IMR-90 (cell line): ENCODE measurements at regions not wholly inside any gene's neighbourhood (a gene's known extent, or its start where the extent isn't known, plus 50 kb on each side); places are given as distances from the start of the nearest gene placed in this dataset.

Experiments
- ATAC-seq: fragments of 200-7000 bp; cut with Tn5 transposase; 2 replicates; pipeline ENCODE4 v1.9.1; 2020; ENCODE audit warnings: low read depth, mild to moderate bottlenecking, moderate library complexity
- BruUV-seq: library from RNA; stranded (reverse); fragments of 400-500 nt; replicated peaks from 2 replicates; lab custom pipeline; 2021; lab: Mats Ljungman, UMichigan
- CTCF ChIA-PET: fragments of 300-600 bp; formaldehyde crosslinking; extraction: SDS; loops from one replicate; lab custom pipeline; 2021; ENCODE audit warnings: antibody characterized with exemption; lab: Yijun Ruan, JAX
- POLR2A ChIA-PET: fragments of 300-600 bp; sonication (Branson Sonifier 250); formaldehyde crosslinking; loops from one replicate; lab custom pipeline; 2022; ENCODE audit warnings: antibody characterized with exemption; ENCODE audit not compliant: unreplicated experiment; lab: Charles Lee
- DNase-seq: peaks from one replicate; pipeline ENCODE4 v3.0.0; 2013
- H2AFZ ChIP-seq: replicated peaks from 2 replicates; pipeline ENCODE3; 2013; ENCODE audit warnings: low read length, mild to moderate bottlenecking; ENCODE audit not compliant: poor library complexity
- H2AK5ac ChIP-seq: 2 replicates; pipeline ENCODE4 v1.6.1; 2013; ENCODE audit warnings: low read depth, low read length, inconsistent platforms
- H2AK9ac ChIP-seq: replicated peaks from 2 replicates; pipeline ENCODE3; 2013; ENCODE audit warnings: mild to moderate bottlenecking, low read depth, low read length, moderate library complexity; ENCODE audit not compliant: poor library complexity
- H2BK120ac ChIP-seq: 2 replicates; pipeline ENCODE4 v1.6.1; 2013; ENCODE audit warnings: low read depth, low read length, inconsistent platforms
- H2BK15ac ChIP-seq: 3 replicates; pipeline ENCODE4 v1.6.1; 2013; ENCODE audit warnings: low read depth, low read length, inconsistent platforms
- H2BK20ac ChIP-seq: 2 replicates; pipeline ENCODE4 v1.6.1; 2013; ENCODE audit warnings: low read depth, mild to moderate bottlenecking, inconsistent platforms, low read length, moderate library complexity
- H2BK5ac ChIP-seq: 2 replicates; pipeline ENCODE4 v1.6.1; 2013; ENCODE audit warnings: mild to moderate bottlenecking, low read depth, low read length, inconsistent platforms; ENCODE audit not compliant: poor library complexity, severe bottlenecking
- H3K14ac ChIP-seq: replicated peaks from 2 replicates; pipeline ENCODE4 v1.6.1; 2013; ENCODE audit warnings: low read depth, low read length, inconsistent platforms
- H3K18ac ChIP-seq: 2 replicates; pipeline ENCODE4 v1.6.1; 2013; ENCODE audit warnings: low read depth, low read length, control low read depth
- H3K23ac ChIP-seq: 2 replicates; pipeline ENCODE4 v1.6.1; 2013; ENCODE audit warnings: low read depth, low read length, inconsistent platforms
- H3K27ac ChIP-seq: 2 replicates; pipeline ENCODE4 v1.5.1; 2013; ENCODE audit warnings: mild to moderate bottlenecking, control low read depth, low read length; ENCODE audit not compliant: insufficient read depth
- H3K27me3 ChIP-seq: 2 replicates; pipeline ENCODE4 v1.6.1; 2013; ENCODE audit warnings: low read length; ENCODE audit not compliant: control insufficient read depth, insufficient read depth
- H3K36me3 ChIP-seq: 2 replicates; pipeline ENCODE4 v1.6.1; 2013; ENCODE audit warnings: low read length, mixed read lengths; ENCODE audit not compliant: control insufficient read depth, insufficient read depth
- H3K4ac ChIP-seq: 2 replicates; pipeline ENCODE4 v1.6.1; 2013; ENCODE audit warnings: low read depth, low read length, inconsistent platforms
- H3K4me1 ChIP-seq: 2 replicates; pipeline ENCODE4 v1.6.1; 2013; ENCODE audit warnings: low read length, mixed read lengths; ENCODE audit not compliant: control insufficient read depth, insufficient read depth
- H3K4me2 ChIP-seq: 2 replicates; pipeline ENCODE4 v1.6.1; 2013; ENCODE audit warnings: low read depth, mild to moderate bottlenecking, control low read depth, low read length, moderate library complexity
- H3K4me3 ChIP-seq: 2 replicates; pipeline ENCODE4 v1.5.1; 2013; ENCODE audit warnings: low read depth, mild to moderate bottlenecking, control low read depth, low read length, moderate library complexity; ENCODE audit not compliant: insufficient read depth
- H3K56ac ChIP-seq: 2 replicates; pipeline ENCODE4 v1.6.1; 2013; ENCODE audit warnings: low read length, inconsistent platforms; ENCODE audit not compliant: insufficient read depth; ENCODE audit errors: extremely low read depth
- H3K79me1 ChIP-seq, 2 experiments: 2 replicates each; pipeline ENCODE4 v1.6.1; 2013; ENCODE audit warnings: low read length in 2 of 2, inconsistent platforms in 1 of 2, low read depth in 1 of 2
- H3K9ac ChIP-seq: 2 replicates; pipeline ENCODE4 v1.6.1; 2013; ENCODE audit warnings: low read depth, low read length, control low read depth
- H3K9me1 ChIP-seq: 2 replicates; pipeline ENCODE4 v1.6.1; 2013; ENCODE audit warnings: low read length, inconsistent platforms; ENCODE audit not compliant: insufficient read depth
- H3K9me3 ChIP-seq: 2 replicates; pipeline ENCODE4 v1.6.1; 2013; ENCODE audit warnings: low read length; ENCODE audit not compliant: control insufficient read depth, insufficient read depth
- H4K20me1 ChIP-seq: 2 replicates; pipeline ENCODE4 v1.6.1; 2013; ENCODE audit warnings: low read length, inconsistent platforms; ENCODE audit not compliant: insufficient read depth
- H4K5ac ChIP-seq: 2 replicates; pipeline ENCODE4 v1.6.1; 2013; ENCODE audit warnings: mild to moderate bottlenecking, low read depth, low read length, control low read depth
- H4K8ac ChIP-seq, 2 experiments: 2 replicates each; pipeline ENCODE4 v1.6.1; 2013; ENCODE audit warnings: low read depth in 2 of 2, low read length in 2 of 2, control low read depth in 1 of 2, inconsistent platforms in 1 of 2
- H4K91ac ChIP-seq: 2 replicates; pipeline ENCODE4 v1.6.1; 2013; ENCODE audit warnings: low read depth, low read length, inconsistent platforms; ENCODE audit not compliant: insufficient read depth
- BHLHE40 ChIP-seq: fragments of 150-350 bp; IDR thresholded peaks from 2 replicates; pipeline ENCODE4 v1.6.1; 2016; ENCODE audit warnings: mild to moderate bottlenecking, low read depth, low read length
- CEBPB ChIP-seq: IDR thresholded peaks from 2 replicates; pipeline ENCODE4 v1.6.1; 2012; ENCODE audit warnings: low read depth, low read length, improper control_type of control experiment
- CHD1 ChIP-seq: IDR thresholded peaks from 2 replicates; pipeline ENCODE4 v1.6.1; 2012; ENCODE audit warnings: low read depth, low read length, improper control_type of control experiment
- FOS ChIP-seq: fragments of 150-350 bp; IDR thresholded peaks from 2 replicates; pipeline ENCODE4 v1.6.1; 2016; ENCODE audit warnings: low read depth, low read length
- MAFK ChIP-seq: IDR thresholded peaks from 2 replicates; pipeline ENCODE4 v1.6.1; 2012; ENCODE audit warnings: low read depth, low read length, improper control_type of control experiment
- MAZ ChIP-seq: IDR thresholded peaks from 2 replicates; pipeline ENCODE4 v1.6.1; 2012; ENCODE audit warnings: low read depth, mild to moderate bottlenecking, low read length, improper control_type of control experiment, moderate library complexity, borderline replicate concordance
- MXI1 ChIP-seq: IDR thresholded peaks from 2 replicates; pipeline ENCODE4 v1.6.1; 2012; ENCODE audit warnings: low read depth, mild to moderate bottlenecking, low read length, moderate library complexity, borderline replicate concordance
- NFE2L2 ChIP-seq: fragments of 150-350 bp; IDR thresholded peaks from 2 replicates; pipeline ENCODE4 v1.6.1; 2016; ENCODE audit warnings: low read depth, mild to moderate bottlenecking, low read length
- POLR2A ChIP-seq: IDR thresholded peaks from 2 replicates; pipeline ENCODE4 v1.6.1; 2012; ENCODE audit warnings: mild to moderate bottlenecking, low read depth, low read length
- RAD21 ChIP-seq: IDR thresholded peaks from 2 replicates; pipeline ENCODE4 v1.6.1; 2012; ENCODE audit warnings: low read length, improper control_type of control experiment
- RCOR1 ChIP-seq: IDR thresholded peaks from 2 replicates; pipeline ENCODE4 v1.6.1; 2012; ENCODE audit warnings: mild to moderate bottlenecking, low read length, improper control_type of control experiment; ENCODE audit not compliant: insufficient replicate concordance
- RFX5 ChIP-seq: IDR thresholded peaks from 2 replicates; pipeline ENCODE4 v1.8.0; 2012; ENCODE audit warnings: low read depth, mild to moderate bottlenecking, low read length, moderate library complexity
- SMC3 ChIP-seq: fragments of 150-350 bp; IDR thresholded peaks from 2 replicates; pipeline ENCODE4 v1.6.1; 2016; ENCODE audit warnings: low read depth, mild to moderate bottlenecking, antibody characterized with exemption, low read length, moderate library complexity
- WGBS, 2 experiments: methylation state at CpG; one replicate each; pipeline versions ENCODE4 v1.1.5 to v1.1.7; 2013; ENCODE audit warnings: missing lambda C conversion rate in 2 of 2; ENCODE audit not compliant: insufficient read length in 1 of 2; ENCODE audit errors: extremely low coverage in 2 of 2; 5-methylcytosine and 5-hydroxymethylcytosine counted together
- dilution Hi-C: fragments of 300-500 bp; cut with HindIII; formaldehyde crosslinking; loops from one replicate; pipeline ENCODE4 v1.14.3; 2018; ENCODE audit warnings: low sequenced_read_pairs; ENCODE audit not compliant: unreplicated experiment
- in situ Hi-C: fragments of 300-500 bp; cut with MboI; formaldehyde crosslinking; loops from 3 replicates; pipeline ENCODE4 v1.14.3; 2019; ENCODE audit warnings: low sequenced_read_pairs, inconsistent platforms, mixed read lengths
- intact Hi-C: fragments of 100-400 bp; cut with micrococcal nuclease; formaldehyde crosslinking; loops from 2 replicates; pipeline ENCODE4 v1.10.0; 2022
- TF ChIP-seq, protein P1 (sequence below): fragments of 150-350 bp; IDR thresholded peaks from 2 replicates; pipeline ENCODE4 v1.6.1; 2016; ENCODE audit warnings: low read depth, mild to moderate bottlenecking, low read length, moderate library complexity, borderline replicate concordance
- TF ChIP-seq, protein P2 (sequence below): conservative IDR thresholded peaks from 2 replicates; pipeline ENCODE4 v1.5.1; 2012; ENCODE audit warnings: mild to moderate bottlenecking, low read depth, low read length, improper control_type of control experiment
- TF ChIP-seq, protein P3 (sequence below): fragments of 150-350 bp; IDR thresholded peaks from 2 replicates; pipeline ENCODE4 v1.6.1; 2017; ENCODE audit warnings: mild to moderate bottlenecking, antibody characterized with exemption, low read length, low read depth

DNA sequence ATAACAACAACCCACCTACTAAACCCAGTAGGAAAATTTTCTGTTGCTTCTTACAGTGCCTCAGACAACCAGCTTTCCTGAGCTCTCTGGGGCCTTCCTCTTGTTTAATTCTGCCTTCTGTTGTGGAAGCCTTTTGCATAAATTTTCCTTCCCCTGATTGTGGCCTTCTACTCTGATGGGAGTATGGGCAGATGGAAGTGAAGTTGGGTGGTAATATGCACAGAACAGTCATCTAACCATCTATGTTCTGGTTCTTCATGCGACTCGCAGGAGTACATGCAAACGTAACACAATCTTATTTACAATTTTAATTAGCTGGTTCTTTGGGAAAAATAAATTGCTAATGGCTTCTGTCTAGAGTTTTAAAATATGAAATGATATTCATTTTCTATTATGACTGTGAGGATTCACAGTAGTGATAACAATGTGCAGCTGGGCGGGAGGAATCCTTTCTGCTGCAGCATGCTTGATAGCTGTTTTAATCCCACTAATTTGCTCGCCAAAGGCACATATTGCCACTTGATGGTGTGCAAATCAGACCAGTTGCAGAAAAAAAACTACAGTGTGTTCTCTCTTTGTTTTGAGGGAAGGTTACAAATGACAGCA, 311.5 kb upstream of the ROPN1 start:
- WGBS, 2 experiments: 100% methylated on average over 1 of the region's 5 CpGs; no CpG with 5 or more reads in 1 of the 2 experiments

More for the DNA sequence above, 311.5 kb upstream of the ROPN1 start:
- H3K27ac ChIP-seq: no peak overlapping the region
- no peak overlapping the region for H3K9ac ChIP-seq
- no peaks in the 10 kb centered on the region for H4K20me1 ChIP-seq
- DNase-seq (no peak), ATAC-seq (no peak)
- no peak overlapping the region for H3K4ac ChIP-seq
- BruUV-seq: no TSS peak
- no peak overlapping the region for H2BK15ac ChIP-seq
- in situ Hi-C loops (no loop called here), dilution Hi-C loops (no loop called here), intact Hi-C loops (no loop called here)
- no peak overlapping the region for H3K56ac ChIP-seq
- POLR2A ChIA-PET: no interaction called here
- no peaks in the 10 kb centered on the region; the same call in 1 of the 2 replicates for H3K9me1 ChIP-seq
- no peak overlapping the region for H4K5ac ChIP-seq
- TF ChIP-seq NFE2L2 (no peak), CEBPB (no peak), CHD1 (no peak), SMC3 (no peak), RAD21 (no peak), FOS (no peak), MAZ (no peak), RCOR1 (no peak), BHLHE40 (no peak), MXI1 (no peak), RFX5 (no peak), MAFK (no peak), POLR2A (no peak)
- TF ChIP-seq, protein P1, sequence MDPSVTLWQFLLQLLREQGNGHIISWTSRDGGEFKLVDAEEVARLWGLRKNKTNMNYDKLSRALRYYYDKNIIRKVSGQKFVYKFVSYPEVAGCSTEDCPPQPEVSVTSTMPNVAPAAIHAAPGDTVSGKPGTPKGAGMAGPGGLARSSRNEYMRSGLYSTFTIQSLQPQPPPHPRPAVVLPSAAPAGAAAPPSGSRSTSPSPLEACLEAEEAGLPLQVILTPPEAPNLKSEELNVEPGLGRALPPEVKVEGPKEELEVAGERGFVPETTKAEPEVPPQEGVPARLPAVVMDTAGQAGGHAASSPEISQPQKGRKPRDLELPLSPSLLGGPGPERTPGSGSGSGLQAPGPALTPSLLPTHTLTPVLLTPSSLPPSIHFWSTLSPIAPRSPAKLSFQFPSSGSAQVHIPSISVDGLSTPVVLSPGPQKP: no peak
- TF ChIP-seq, protein P2, sequence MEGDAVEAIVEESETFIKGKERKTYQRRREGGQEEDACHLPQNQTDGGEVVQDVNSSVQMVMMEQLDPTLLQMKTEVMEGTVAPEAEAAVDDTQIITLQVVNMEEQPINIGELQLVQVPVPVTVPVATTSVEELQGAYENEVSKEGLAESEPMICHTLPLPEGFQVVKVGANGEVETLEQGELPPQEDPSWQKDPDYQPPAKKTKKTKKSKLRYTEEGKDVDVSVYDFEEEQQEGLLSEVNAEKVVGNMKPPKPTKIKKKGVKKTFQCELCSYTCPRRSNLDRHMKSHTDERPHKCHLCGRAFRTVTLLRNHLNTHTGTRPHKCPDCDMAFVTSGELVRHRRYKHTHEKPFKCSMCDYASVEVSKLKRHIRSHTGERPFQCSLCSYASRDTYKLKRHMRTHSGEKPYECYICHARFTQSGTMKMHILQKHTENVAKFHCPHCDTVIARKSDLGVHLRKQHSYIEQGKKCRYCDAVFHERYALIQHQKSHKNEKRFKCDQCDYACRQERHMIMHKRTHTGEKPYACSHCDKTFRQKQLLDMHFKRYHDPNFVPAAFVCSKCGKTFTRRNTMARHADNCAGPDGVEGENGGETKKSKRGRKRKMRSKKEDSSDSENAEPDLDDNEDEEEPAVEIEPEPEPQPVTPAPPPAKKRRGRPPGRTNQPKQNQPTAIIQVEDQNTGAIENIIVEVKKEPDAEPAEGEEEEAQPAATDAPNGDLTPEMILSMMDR: no peak
- TF ChIP-seq, protein P3, sequence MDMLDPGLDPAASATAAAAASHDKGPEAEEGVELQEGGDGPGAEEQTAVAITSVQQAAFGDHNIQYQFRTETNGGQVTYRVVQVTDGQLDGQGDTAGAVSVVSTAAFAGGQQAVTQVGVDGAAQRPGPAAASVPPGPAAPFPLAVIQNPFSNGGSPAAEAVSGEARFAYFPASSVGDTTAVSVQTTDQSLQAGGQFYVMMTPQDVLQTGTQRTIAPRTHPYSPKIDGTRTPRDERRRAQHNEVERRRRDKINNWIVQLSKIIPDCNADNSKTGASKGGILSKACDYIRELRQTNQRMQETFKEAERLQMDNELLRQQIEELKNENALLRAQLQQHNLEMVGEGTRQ: no peak
- no peak overlapping the region for H4K8ac ChIP-seq
- no peak overlapping the region for H2AFZ ChIP-seq
- H3K4me2 ChIP-seq: no peak overlapping the region
- H3K4me3 ChIP-seq: no peak overlapping the region
- H3K36me3 ChIP-seq: no peaks in the 10 kb centered on the region
- CTCF ChIA-PET: no interaction called here
- peaks cover 3% of the 10 kb centered on the region for H3K27me3 ChIP-seq
- no peak overlapping the region for H4K91ac ChIP-seq
- H2AK9ac ChIP-seq: no peak overlapping the region
- H2BK20ac ChIP-seq: no peak overlapping the region
- H2BK120ac ChIP-seq: no peak overlapping the region
- no peak overlapping the region for H2BK5ac ChIP-seq
- H3K14ac ChIP-seq: no peak overlapping the region
- H3K18ac ChIP-seq: no peak overlapping the region
- no peak overlapping the region for H2AK5ac ChIP-seq
- no peaks in the 10 kb centered on the region for H3K79me1 ChIP-seq
- no peak overlapping the region for H3K23ac ChIP-seq
- H3K4me1 ChIP-seq: no peaks in the 10 kb centered on the region
- peaks cover 2% of the 10 kb centered on the region; the same call in 1 of the 2 replicates for H3K9me3 ChIP-seq
